ENCODE measurements at regions not wholly inside any gene's neighbourhood (a gene's known extent, or its start where the extent isn't known, plus 50 kb on each side); places are given as distances from the start of the nearest gene placed in this dataset.

GRCh38 chr7:108627476-108628051, 57.9 kb downstream of the DNAJB9 start:
- TF ChIP-seq CTCF (IDR thresholded peaks at IDR 0.05; ENCODE audit: low read depth, low read length, poor library complexity, severe bottlenecking) (no peak), EZH2phosphoT487 (IDR thresholded peaks at IDR 0.05; ENCODE audit: borderline replicate concordance, low read length) (no peak)
- H3K36me3 ChIP-seq (ENCODE audit: control insufficient read depth, low read length): no peaks in the 10 kb centered on the region
- no peaks in the 10 kb centered on the region for H3K79me2 ChIP-seq (ENCODE audit: control insufficient read depth, low read length)
- no peaks in the 10 kb centered on the region for H3K9me2 ChIP-seq (replicated peaks; ENCODE audit: control insufficient read depth, low read length)
- peaks cover 18% of the 10 kb centered on the region for H3K27me3 ChIP-seq (ENCODE audit: control insufficient read depth, low read length)
- no peaks in the 10 kb centered on the region for H3F3A ChIP-seq (ENCODE audit: control insufficient read depth, insufficient read depth)
- no peaks in the 10 kb centered on the region for H3K9me3 ChIP-seq (ENCODE audit: control insufficient read depth, insufficient read depth, low read length)
- no peak overlapping the region for H3K27ac ChIP-seq (ENCODE audit: low read depth, low read length)
- no peak overlapping the region for H3K4me3 ChIP-seq (ENCODE audit: low read length)
- H3K4me1 ChIP-seq (ENCODE audit: control insufficient read depth, low read length): no peaks in the 10 kb centered on the region
- no peak overlapping the region for H3K4me2 ChIP-seq (ENCODE audit: low read length)
- no peaks in the 10 kb centered on the region for H4K20me1 ChIP-seq (ENCODE audit: control insufficient read depth, insufficient read depth, low read depth, low read length)

GRCh38 chr7:108628678-108629077, 59.0 kb downstream of the DNAJB9 start:
- H3K36me3 ChIP-seq (ENCODE audit: control insufficient read depth, low read length): no peaks in the 10 kb centered on the region

GRCh38 chr7:108629651-108630400, 60.2 kb downstream of the DNAJB9 start:
- H3K36me3 ChIP-seq (ENCODE audit: control insufficient read depth, low read length): no peaks in the 10 kb centered on the region
- H4K20me1 ChIP-seq (ENCODE audit: control insufficient read depth, insufficient read depth, low read depth, low read length): no peaks in the 10 kb centered on the region
- no peaks in the 10 kb centered on the region for H3K9me3 ChIP-seq (ENCODE audit: control insufficient read depth, insufficient read depth, low read length)
- TF ChIP-seq CTCF (IDR thresholded peaks at IDR 0.05; ENCODE audit: low read depth, low read length, poor library complexity, severe bottlenecking): no peak
- TF ChIP-seq EZH2phosphoT487 (IDR thresholded peaks at IDR 0.05; ENCODE audit: borderline replicate concordance, low read length): no peak
- H3F3A ChIP-seq (ENCODE audit: control insufficient read depth, insufficient read depth): no peaks in the 10 kb centered on the region
- no peaks in the 10 kb centered on the region for H3K79me2 ChIP-seq (ENCODE audit: control insufficient read depth, low read length)
- no peaks in the 10 kb centered on the region for H3K4me1 ChIP-seq (ENCODE audit: control insufficient read depth, low read length)
- peaks cover 6% of the 10 kb centered on the region; the same call in 1 of the 2 replicates for H3K27me3 ChIP-seq (ENCODE audit: control insufficient read depth, low read length)
- H3K27ac ChIP-seq (ENCODE audit: low read depth, low read length): no peak overlapping the region
- H3K4me2 ChIP-seq (ENCODE audit: low read length): no peak overlapping the region
- H3K4me3 ChIP-seq (ENCODE audit: low read length): no peak overlapping the region
- H3K9me2 ChIP-seq (replicated peaks; ENCODE audit: control insufficient read depth, low read length): no peaks in the 10 kb centered on the region

More at GRCh38 chr7:108628678-108629077, 59.0 kb downstream of the DNAJB9 start:
- H3F3A ChIP-seq (ENCODE audit: control insufficient read depth, insufficient read depth): no peaks in the 10 kb centered on the region
- no peaks in the 10 kb centered on the region for H3K79me2 ChIP-seq (ENCODE audit: control insufficient read depth, low read length)
- H3K4me2 ChIP-seq (ENCODE audit: low read length): no peak overlapping the region
- H4K20me1 ChIP-seq (ENCODE audit: control insufficient read depth, insufficient read depth, low read depth, low read length): no peaks in the 10 kb centered on the region
- H3K27ac ChIP-seq (ENCODE audit: low read depth, low read length): no peak overlapping the region
- H3K9me3 ChIP-seq (ENCODE audit: control insufficient read depth, insufficient read depth, low read length): no peaks in the 10 kb centered on the region
- no peaks in the 10 kb centered on the region for H3K9me2 ChIP-seq (replicated peaks; ENCODE audit: control insufficient read depth, low read length)
- TF ChIP-seq CTCF (IDR thresholded peaks at IDR 0.05; ENCODE audit: low read depth, low read length, poor library complexity, severe bottlenecking) (no peak), EZH2phosphoT487 (IDR thresholded peaks at IDR 0.05; ENCODE audit: borderline replicate concordance, low read length) (no peak)
- no peaks in the 10 kb centered on the region for H3K4me1 ChIP-seq (ENCODE audit: control insufficient read depth, low read length)
- H3K27me3 ChIP-seq (ENCODE audit: control insufficient read depth, low read length): peaks cover 12% of the 10 kb centered on the region
- H3K4me3 ChIP-seq (ENCODE audit: low read length): no peak overlapping the region
